ENCODE measurements at regions not wholly inside any gene's neighbourhood (a gene's known extent, or its start where the extent isn't known, plus 50 kb on each side); places are given as distances from the start of the nearest gene placed in this dataset.

DNA sequence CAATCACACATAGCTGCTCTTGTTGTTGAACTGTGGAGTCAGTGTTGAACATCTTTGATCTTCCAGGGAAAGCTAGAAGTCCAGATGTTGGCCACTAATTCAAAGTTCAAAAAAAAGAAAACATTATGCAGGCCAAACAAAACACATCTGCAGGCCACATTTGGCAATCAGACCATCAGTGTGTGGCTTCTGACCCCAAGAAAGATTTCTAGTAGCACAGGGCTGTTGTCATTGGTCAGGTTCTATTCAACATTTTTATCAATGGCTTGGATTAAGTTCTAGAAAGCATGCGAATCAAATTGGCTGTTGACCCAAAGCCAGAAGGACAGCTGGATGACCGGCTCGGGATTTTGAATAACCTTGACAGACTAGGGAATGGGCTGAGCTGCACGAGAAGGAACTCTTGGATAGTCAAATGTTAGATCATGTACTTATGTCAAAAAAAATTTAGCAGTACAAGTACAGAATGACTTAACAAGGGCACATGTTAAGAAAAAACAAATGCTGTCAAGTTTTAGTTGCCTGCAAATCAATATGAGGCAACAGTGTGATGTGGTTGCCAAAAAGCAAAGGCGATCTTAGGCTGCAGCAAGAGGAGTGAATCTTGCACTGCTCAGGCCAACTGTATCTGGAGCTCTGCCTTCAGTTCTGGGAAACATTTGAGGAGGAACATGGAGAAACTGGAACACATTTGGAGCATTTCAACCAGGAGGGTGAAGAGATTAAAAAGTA is 187.6 kb downstream of the RGS9 start:
- DNase-seq (ENCODE audit: insufficient read length, low spot score) = no peak
- TF ChIP-seq, protein P1, sequence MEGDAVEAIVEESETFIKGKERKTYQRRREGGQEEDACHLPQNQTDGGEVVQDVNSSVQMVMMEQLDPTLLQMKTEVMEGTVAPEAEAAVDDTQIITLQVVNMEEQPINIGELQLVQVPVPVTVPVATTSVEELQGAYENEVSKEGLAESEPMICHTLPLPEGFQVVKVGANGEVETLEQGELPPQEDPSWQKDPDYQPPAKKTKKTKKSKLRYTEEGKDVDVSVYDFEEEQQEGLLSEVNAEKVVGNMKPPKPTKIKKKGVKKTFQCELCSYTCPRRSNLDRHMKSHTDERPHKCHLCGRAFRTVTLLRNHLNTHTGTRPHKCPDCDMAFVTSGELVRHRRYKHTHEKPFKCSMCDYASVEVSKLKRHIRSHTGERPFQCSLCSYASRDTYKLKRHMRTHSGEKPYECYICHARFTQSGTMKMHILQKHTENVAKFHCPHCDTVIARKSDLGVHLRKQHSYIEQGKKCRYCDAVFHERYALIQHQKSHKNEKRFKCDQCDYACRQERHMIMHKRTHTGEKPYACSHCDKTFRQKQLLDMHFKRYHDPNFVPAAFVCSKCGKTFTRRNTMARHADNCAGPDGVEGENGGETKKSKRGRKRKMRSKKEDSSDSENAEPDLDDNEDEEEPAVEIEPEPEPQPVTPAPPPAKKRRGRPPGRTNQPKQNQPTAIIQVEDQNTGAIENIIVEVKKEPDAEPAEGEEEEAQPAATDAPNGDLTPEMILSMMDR (IDR thresholded peaks at IDR 0.05; ENCODE audit: insufficient read depth, missing control alignments) = no peak
- FAIRE-seq = no peak

DNA sequence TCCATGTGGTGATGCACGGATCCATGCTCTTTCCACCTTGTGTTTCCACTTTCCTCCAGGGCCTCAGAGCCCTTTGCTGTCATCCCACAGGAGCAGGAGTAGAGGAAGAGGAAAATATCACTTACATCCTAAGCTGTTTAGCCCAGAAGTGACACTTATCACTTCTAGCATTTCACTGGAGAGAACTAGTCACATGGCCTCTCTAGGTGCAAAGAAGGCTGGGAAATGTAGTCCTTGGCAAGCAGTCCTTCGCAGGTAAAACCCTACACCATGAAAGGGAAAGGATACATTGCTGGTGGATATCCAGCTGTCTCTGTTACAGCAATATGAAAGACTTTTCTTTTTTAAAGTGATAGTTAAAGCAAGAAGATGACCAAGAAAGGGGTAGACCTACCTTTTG is 185.9 kb downstream of the RGS9 start:
- DNase-seq (ENCODE audit: insufficient read length, low spot score) (no peak), FAIRE-seq (no peak)
- TF ChIP-seq, protein P1 (IDR thresholded peaks at IDR 0.05; ENCODE audit: insufficient read depth, missing control alignments) = no peak

DNA sequence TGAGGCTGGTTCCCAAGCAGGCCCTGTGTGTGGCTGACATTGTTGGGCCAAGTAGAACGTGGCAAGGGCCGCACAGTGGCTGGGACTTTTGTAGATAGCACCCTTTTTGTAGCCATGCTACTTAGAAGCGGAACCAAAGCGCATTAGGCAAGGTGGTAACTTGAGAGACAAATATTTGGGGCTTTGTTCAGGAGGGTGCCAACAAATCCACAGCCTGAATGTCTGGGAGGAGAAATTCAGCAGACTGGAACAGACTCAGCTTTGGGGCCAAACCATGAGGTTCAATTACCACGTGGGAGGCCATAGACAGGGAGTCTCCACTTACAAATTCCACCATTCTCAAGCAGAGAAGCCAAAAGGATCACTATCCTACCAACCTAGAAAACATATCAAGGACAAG is 183.7 kb downstream of the RGS9 start:
- FAIRE-seq (no peak), DNase-seq (ENCODE audit: insufficient read length, low spot score) (no peak)
- TF ChIP-seq, protein P1 (IDR thresholded peaks at IDR 0.05; ENCODE audit: insufficient read depth, missing control alignments) = no peak

DNA sequence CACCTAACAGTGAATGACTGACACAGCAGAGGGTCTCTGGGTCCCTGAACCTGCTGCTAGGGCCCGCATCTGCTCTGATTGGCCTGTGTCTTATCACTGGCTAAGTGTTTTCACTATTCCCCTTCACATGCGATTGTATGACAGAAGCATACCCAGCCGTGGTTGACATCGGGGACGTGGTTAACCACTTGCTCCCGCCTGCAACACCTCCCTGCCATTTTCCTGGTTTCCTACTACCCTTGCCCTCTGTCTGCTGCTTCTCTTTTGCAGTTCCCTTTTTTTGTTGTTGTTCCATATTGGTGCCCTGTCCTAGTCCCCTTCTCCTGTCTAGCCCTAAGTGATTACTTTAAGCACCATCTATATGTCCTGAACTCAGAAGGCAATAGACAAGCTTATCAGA is 177.0 kb downstream of the RGS9 start:
- FAIRE-seq (no peak), DNase-seq (ENCODE audit: insufficient read length, low spot score) (no peak)
- TF ChIP-seq, protein P1 (IDR thresholded peaks at IDR 0.05; ENCODE audit: insufficient read depth, missing control alignments) = no peak

DNA sequence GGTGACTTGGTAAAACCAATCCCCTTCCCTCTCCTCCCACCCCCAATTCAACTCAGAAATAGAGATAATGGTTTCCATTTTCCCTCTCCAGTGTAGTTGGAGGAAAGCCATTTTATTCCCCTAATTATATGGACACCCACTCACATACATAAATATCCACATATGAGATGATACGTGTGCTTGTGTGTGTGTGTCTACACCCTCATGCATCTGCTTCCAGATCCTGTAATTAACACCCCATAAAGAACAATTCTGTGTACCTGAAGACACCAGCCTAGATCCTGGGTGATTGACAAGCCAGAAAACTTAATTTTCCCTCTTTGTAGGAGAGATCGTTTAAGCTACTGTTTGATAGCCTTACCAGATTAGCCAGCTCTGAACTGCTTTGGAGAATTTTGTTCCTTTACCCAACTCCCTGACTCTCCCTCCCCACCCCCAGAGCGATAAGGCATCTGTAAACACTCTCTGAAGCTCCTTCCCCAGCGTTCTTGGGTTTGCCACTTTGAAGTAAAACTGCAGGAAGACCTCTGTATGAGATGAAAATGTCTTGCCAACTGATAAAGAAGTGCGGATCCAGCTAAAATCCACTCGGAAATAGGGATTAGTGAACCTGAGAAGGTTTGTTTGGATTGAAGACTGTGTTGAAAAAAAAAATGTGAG is 175.7 kb downstream of the RGS9 start:
- DNase-seq (ENCODE audit: insufficient read length, low spot score) (no peak), FAIRE-seq (no peak)
- TF ChIP-seq, protein P1 (IDR thresholded peaks at IDR 0.05; ENCODE audit: insufficient read depth, missing control alignments) = no peak

GRCh38 chr17:65311261-65311660 is 174.1 kb downstream of the RGS9 start:
- TF ChIP-seq, protein P1 (IDR thresholded peaks at IDR 0.05; ENCODE audit: insufficient read depth, missing control alignments) = no peak
- FAIRE-seq = no peak
- no peak for DNase-seq (ENCODE audit: insufficient read length, low spot score)

GRCh38 chr17:65307961-65308316 is 170.8 kb downstream of the RGS9 start:
- TF ChIP-seq, protein P1 (IDR thresholded peaks at IDR 0.05; ENCODE audit: insufficient read depth, missing control alignments) = no peak
- no peak for FAIRE-seq
- DNase-seq (ENCODE audit: insufficient read length, low spot score) = no peak

Data from D721Med (cell line).